Thoracic aorta (tissue), 2 donors: ENCODE measurements at regions not wholly inside any gene's neighbourhood (a gene's known extent, or its start where the extent isn't known, plus 50 kb on each side); places are given as distances from the start of the nearest gene placed in this dataset.
"Not testable (repeated sequence)": the region's sequence is repeated elsewhere in the genome, so short reads cannot be mapped to it uniquely, and the experiment has no call there.

Source experiments
- ATAC-seq: fragments of 150-250 bp; one replicate; pipeline ENCODE4 v1.8.0; 2017; ENCODE audit warnings: low read depth; ENCODE audit not compliant: insufficient number of reproducible peaks, low FRiP score
- DNase-seq: peaks from one replicate; pipeline ENCODE4 v3.0.0-alpha.2; 2020; ENCODE audit warnings: low spot score
- H3K27ac ChIP-seq, 2 donors: fragments of 200-600 bp; sonication (generic); 1 replicate in 1 of 2; 2 replicates in 1 of 2; pipeline ENCODE4 v1.5.1; 2016; ENCODE audit warnings: mild to moderate bottlenecking in 2 of 2, moderate library complexity in 2 of 2
- H3K27me3 ChIP-seq: fragments of 200-600 bp; sonication (generic); replicated peaks from 2 replicates; pipeline ENCODE4 v1.6.0; 2016; ENCODE audit warnings: mild to moderate bottlenecking; ENCODE audit not compliant: insufficient read depth
- H3K36me3 ChIP-seq: fragments of 200-600 bp; sonication (generic); one replicate; pipeline ENCODE4 v1.5.1; 2016
- H3K4me1 ChIP-seq, 2 donors: fragments of 200-600 bp; sonication (generic); 1 replicate in 1 of 2; 2 replicates in 1 of 2; pipeline versions ENCODE4 v1.5.1 to v1.6.0; 2016; ENCODE audit warnings: low read depth in 2 of 2, mild to moderate bottlenecking in 1 of 2; ENCODE audit not compliant: control insufficient read depth in 1 of 2
- H3K4me3 ChIP-seq: fragments of 200-600 bp; sonication (generic); 2 replicates; pipeline ENCODE4 v1.5.1; 2016; ENCODE audit warnings: mild to moderate bottlenecking
- H3K9me3 ChIP-seq: fragments of 200-600 bp; sonication (generic); 2 replicates; pipeline ENCODE4 v1.5.1; 2016

- H3K4me1 ChIP-seq, DNase-seq, H3K36me3 ChIP-seq, H3K9me3 ChIP-seq, H3K27me3 ChIP-seq, H3K27ac ChIP-seq, ATAC-seq, H3K4me3 ChIP-seq: not testable (repeated sequence)
Observed at GRCh38 chr7:55706451-55707195, 134.3 kb upstream of the VOPP1 start.

GRCh38 chr7:55705728-55706450, 133.6 kb upstream of the VOPP1 start:
- H3K27me3 ChIP-seq, H3K4me1 ChIP-seq, H3K36me3 ChIP-seq, DNase-seq, H3K4me3 ChIP-seq, H3K9me3 ChIP-seq, H3K27ac ChIP-seq, ATAC-seq: not testable (repeated sequence)

DNA sequence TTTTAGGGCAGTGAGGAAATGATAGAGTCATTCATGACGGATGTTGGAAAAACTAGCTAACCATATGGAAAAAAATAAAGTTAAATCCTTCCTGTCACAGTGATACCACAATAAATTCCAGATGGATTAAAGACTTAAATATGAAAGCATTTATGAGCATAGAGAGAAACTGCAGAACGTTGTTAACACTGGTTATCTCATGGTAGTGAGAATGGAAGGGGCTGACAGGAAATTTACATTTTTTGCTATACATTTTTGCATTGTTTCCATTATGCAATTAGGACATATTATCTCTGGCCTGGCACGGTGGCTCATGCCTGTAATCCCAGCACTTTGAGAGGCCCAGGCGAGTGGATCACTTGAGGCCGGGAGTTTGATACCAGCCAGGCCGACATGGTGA, 130.5 kb upstream of the VOPP1 start:
- H3K4me3 ChIP-seq, H3K36me3 ChIP-seq, H3K4me1 ChIP-seq, H3K27me3 ChIP-seq, DNase-seq, ATAC-seq, H3K27ac ChIP-seq, H3K9me3 ChIP-seq: not testable (repeated sequence)

- not testable (repeated sequence) for DNase-seq, H3K4me3 ChIP-seq, H3K4me1 ChIP-seq, ATAC-seq, H3K27ac ChIP-seq, H3K9me3 ChIP-seq, H3K36me3 ChIP-seq, H3K27me3 ChIP-seq
Observed at GRCh38 chr7:55699450-55699842, 127.1 kb upstream of the VOPP1 start.

DNA sequence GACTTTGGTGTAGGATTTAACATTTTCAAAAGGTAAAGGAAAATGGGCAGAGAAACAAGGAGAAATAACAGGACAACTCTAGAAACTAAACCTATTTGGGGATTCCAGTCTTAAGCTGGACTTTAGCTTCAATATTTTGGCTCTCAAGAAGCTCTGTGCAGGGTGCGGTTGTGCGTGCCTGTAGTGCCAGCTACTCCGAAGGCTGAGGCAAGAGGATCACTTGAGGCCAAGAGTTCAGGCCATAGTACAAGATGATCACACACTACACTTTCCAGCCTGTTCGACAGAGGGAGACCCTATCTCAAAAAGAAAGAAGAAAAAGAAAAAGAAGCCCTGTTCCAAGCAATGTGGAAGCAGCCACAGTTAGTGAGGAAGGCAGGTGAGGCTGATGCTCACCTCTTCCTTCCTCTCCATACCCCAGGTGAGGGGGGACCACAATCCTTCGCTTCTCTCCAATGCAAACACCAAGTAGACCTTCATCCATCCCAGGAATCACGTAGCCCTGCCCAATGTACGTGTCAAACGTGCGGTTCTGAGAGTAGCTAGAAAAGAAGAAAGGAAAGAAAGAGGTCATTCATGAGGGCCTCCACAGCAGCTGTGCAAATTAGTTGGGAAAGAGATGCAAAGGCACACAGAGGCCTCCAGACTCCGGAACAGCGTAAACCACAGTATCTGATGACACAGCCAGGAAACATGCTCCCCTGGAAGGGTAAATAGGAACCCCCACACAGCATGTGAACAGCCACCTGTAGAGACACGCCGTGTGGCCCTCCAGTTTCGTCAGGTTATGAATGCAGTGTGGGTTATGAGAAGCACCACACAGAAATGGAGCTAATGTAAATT, 126.5 kb upstream of the VOPP1 start:
- DNase-seq, H3K4me3 ChIP-seq, H3K9me3 ChIP-seq, H3K27me3 ChIP-seq, H3K4me1 ChIP-seq, ATAC-seq, H3K27ac ChIP-seq, H3K36me3 ChIP-seq: not testable (repeated sequence)

GRCh38 chr7:55695893-55696701, 123.8 kb upstream of the VOPP1 start:
- not testable (repeated sequence) for H3K9me3 ChIP-seq, DNase-seq, H3K27ac ChIP-seq, H3K4me3 ChIP-seq, H3K4me1 ChIP-seq, H3K36me3 ChIP-seq, H3K27me3 ChIP-seq, ATAC-seq

DNA sequence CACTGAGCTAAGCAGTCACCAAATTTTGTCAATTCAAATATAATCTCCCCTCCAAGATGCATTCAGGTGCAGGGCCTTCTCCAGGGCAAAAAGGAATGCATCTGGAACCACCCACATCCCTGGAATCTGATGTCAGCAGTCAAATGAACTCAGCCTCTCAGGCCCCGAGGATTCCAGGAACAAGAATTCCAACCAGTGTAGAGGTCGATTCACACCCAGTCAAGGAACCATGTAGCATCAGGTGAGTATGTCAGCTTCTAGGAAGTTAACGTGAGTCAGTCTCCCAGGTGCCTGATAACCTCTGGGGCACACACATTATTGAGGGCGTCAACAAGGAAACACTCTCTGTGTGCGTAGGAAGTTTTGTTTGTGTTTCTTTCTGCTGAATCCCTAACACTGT, 122.2 kb upstream of the VOPP1 start:
- H3K4me3 ChIP-seq, H3K27ac ChIP-seq, H3K4me1 ChIP-seq, DNase-seq, ATAC-seq, H3K36me3 ChIP-seq, H3K9me3 ChIP-seq, H3K27me3 ChIP-seq: not testable (repeated sequence)

DNA sequence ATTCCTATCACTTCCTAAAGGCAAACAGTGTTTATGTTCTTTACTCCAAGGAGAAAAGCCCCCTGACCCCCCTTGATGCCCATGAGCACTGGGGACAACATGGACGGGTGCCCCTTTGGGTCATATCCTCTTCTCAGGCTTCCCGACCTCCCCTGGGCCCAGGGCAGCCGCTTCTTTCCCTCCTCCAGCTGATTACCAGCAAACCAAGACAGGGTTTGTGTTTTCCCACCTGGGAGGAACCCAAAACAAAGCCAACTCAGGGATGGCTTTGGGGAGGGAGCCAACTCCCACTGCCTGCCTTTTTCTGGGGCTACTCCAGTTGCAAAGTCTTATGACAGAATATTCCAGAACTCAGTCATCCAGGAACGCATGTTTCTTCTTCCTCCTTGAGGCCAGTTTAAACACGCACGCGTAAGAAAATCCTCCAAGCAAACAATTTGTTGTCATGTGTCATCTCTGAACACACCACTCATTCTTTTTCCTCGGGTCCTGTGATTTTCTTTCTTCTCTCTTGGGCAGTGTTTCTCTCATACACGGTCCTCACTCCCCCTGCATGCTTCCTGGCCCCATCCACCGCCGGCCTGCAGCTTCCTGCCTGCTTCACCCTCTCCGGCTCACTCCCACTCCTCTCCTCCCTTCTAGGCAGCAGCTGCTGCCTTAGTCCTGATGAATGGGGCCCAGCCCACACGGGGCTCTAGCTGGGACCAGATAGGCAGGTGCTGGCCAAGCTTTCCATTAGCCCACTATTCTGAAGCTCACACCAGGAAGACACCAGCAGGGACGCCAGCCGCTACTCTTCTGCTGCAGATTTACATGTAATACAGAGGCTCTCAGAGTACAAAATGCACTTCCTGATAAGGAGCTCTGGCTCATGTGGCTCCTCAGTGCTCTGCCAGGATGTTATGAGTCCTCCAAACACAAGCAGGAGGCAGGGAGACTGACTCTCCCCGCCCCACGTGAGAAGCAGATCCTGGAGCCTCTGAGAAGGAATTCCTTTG, 116.7 kb upstream of the VOPP1 start:
- H3K4me1 ChIP-seq = peaks cover 0 to 10% of the 10 kb centered on the region in 2 donors
- H3K36me3 ChIP-seq, H3K27me3 ChIP-seq, H3K27ac ChIP-seq, ATAC-seq, DNase-seq, H3K4me3 ChIP-seq, H3K9me3 ChIP-seq: not testable (repeated sequence)

DNA sequence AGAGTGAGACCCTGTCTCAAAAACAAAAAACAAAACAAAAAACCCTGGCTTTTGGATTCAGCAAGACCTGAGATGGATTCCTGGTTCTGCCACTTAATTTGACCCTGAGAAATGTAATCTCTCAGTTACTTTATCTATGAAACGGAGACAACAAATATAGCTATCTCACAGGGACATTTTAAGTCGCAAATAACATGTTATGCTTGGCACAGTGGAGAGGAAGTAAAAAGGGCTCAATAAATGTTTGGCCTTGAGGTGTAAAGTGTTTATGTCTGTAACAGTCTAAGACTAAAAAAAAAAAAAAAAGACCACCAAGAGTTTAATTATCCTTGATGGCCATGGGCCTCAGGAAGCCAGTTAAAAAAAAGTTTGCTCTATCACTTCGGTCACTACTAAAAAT, 116.0 kb upstream of the VOPP1 start:
- not testable (repeated sequence) for H3K9me3 ChIP-seq, H3K27me3 ChIP-seq, H3K4me3 ChIP-seq, ATAC-seq, DNase-seq, H3K36me3 ChIP-seq, H3K27ac ChIP-seq
- H3K4me1 ChIP-seq = peaks cover 0 to 10% of the 10 kb centered on the region in 2 donors

- H3K27me3 ChIP-seq, H3K9me3 ChIP-seq: not testable (repeated sequence)
Observed at GRCh38 chr7:55687252-55687651, 115.0 kb upstream of the VOPP1 start.

GRCh38 chr7:55686771-55687170, 114.5 kb upstream of the VOPP1 start:
- not testable (repeated sequence) for H3K4me3 ChIP-seq, H3K9me3 ChIP-seq, H3K27ac ChIP-seq, ATAC-seq, H3K27me3 ChIP-seq, DNase-seq, H3K36me3 ChIP-seq
- peaks cover 0 to 10% of the 10 kb centered on the region in 2 donors for H3K4me1 ChIP-seq

More at GRCh38 chr7:55687252-55687651, 115.0 kb upstream of the VOPP1 start:
- H3K27ac ChIP-seq, H3K4me3 ChIP-seq, H3K36me3 ChIP-seq, ATAC-seq, DNase-seq: not testable (repeated sequence)
- H3K4me1 ChIP-seq = peaks cover 0 to 10% of the 10 kb centered on the region in 2 donors
